Upper lobe of left lung (tissue), 6 donors: ENCODE measurements at regions not wholly inside any gene's neighbourhood (a gene's known extent, or its start where the extent isn't known, plus 50 kb on each side); places are given as distances from the start of the nearest gene placed in this dataset.

Experiments
- ATAC-seq, 2 donors: fragments of 200-7000 bp; cut with Tn5 transposase; one replicate each; pipeline ENCODE4 v1.9.1; 2022; ENCODE audit warnings: mild to moderate bottlenecking in 2 of 2, moderate library complexity in 2 of 2; ENCODE audit not compliant: low FRiP score in 2 of 2
- DNase-seq, 2 donors: peaks; one replicate each; pipeline ENCODE4 v3.0.0-alpha.2; 2019 to 2020
- H3K27ac ChIP-seq, 4 donors: fragments of 200-600 bp; sonication (generic); one replicate each; pipeline ENCODE4 v1.5.1; 2016 to 2019
- H3K27me3 ChIP-seq, 4 donors: fragments of 200-600 bp; sonication (generic); one replicate each; pipeline ENCODE4 v1.5.1; 2017 to 2019
- H3K36me3 ChIP-seq, 4 donors: fragments of 200-600 bp; sonication (generic); one replicate each; pipeline ENCODE4 v1.5.1; 2016 to 2019
- H3K4me1 ChIP-seq, 4 donors: fragments of 200-600 bp; sonication (generic); one replicate each; pipeline ENCODE4 v1.5.1; 2018 to 2019
- H3K4me3 ChIP-seq, 4 donors: fragments of 200-600 bp; sonication (generic); one replicate each; pipeline ENCODE4 v1.5.1; 2017 to 2019; ENCODE audit warnings: mild to moderate bottlenecking in 2 of 4, moderate library complexity in 1 of 4
- H3K9me3 ChIP-seq, 4 donors: fragments of 200-600 bp; sonication (generic); one replicate each; pipeline ENCODE4 v1.5.1; 2018 to 2019
- CTCF ChIP-seq, 6 experiments: fragments of 450-650 bp in 4 of 6; fragments of 200-600 bp in 2 of 6; sonication (generic) in 2 of 6; IDR thresholded peaks; one replicate each; pipeline ENCODE4 v1.5.1; 2016 to 2019; ENCODE audit warnings: antibody characterized with exemption in 6 of 6
- EP300 ChIP-seq, 4 donors: sonication (generic); formaldehyde crosslinking; IDR thresholded peaks; one replicate each; pipeline ENCODE4 v1.5.1; 2017; ENCODE audit warnings: antibody characterized with exemption in 4 of 4, control low read depth in 2 of 4
- POLR2A ChIP-seq, 4 donors: fragments of 450-650 bp; IDR thresholded peaks; one replicate each; pipeline ENCODE4 v1.5.1; 2016 to 2017; ENCODE audit warnings: antibody characterized with exemption in 4 of 4, mild to moderate bottlenecking in 2 of 4
- POLR2AphosphoS5 ChIP-seq, 2 donors: sonication (generic); formaldehyde crosslinking; IDR thresholded peaks; one replicate each; pipeline ENCODE4 v1.5.1; 2017; ENCODE audit warnings: antibody characterized with exemption in 2 of 2
- WGBS, 2 donors: methylation state at CpG; one replicate each; pipeline ENCODE4 v1.1.5; 2017 to 2018; 5-methylcytosine and 5-hydroxymethylcytosine counted together
- donor health status: DM: no; HTN: no; CAD: no; lungs with moderate emphysema.
- donor health status: DM: no; HTN: yes; CAD: no; lungs with severe emphysema.

DNA sequence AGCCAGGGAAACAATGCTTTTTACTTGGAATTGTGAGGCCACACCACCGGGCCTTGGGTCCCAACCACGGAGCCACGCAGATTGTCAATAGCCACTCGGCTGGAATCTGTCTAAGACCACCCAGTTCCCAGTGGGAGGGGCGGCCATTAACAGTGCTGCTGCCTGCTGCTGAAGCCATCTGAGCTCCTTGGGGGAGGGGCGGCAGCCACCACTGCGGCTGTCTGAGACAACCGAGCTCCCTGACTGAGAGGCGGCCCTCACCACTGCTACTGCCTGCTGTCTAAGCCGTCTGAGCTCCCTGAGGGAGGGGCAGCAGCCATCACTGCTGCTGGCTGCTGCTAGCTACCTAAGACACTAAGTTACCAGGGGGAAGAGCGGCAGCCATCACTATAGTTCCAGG lies 64.3 kb downstream of the DMRTA2 start:
- H3K4me3 ChIP-seq: no peak overlapping the region
- 74% methylated on average over 11 of the region's 11 CpGs; no CpG with 5 or more reads in 1 of the 2 donors for WGBS, 2 donors
- no peaks in the 10 kb centered on the region for H3K9me3 ChIP-seq
- ATAC-seq (no peak), DNase-seq (peak in 1 of 2 donors; percentile 40)
- no peak for TF ChIP-seq EP300 (IDR thresholded peaks at IDR 0.05)
- no peak for TF ChIP-seq CTCF (IDR thresholded peaks at IDR 0.05)
- TF ChIP-seq POLR2AphosphoS5 (IDR thresholded peaks at IDR 0.05): no peak
- no peak for TF ChIP-seq POLR2A (IDR thresholded peaks at IDR 0.05)
- no peak overlapping the region for H3K27ac ChIP-seq
- no peaks in the 10 kb centered on the region for H3K4me1 ChIP-seq
- H3K36me3 ChIP-seq: no peaks in the 10 kb centered on the region
- H3K27me3 ChIP-seq: no peaks in the 10 kb centered on the region

GRCh38 chr1:50357186-50357585 lies 66.1 kb downstream of the DMRTA2 start:
- H3K36me3 ChIP-seq: no peaks in the 10 kb centered on the region
- no peak for ATAC-seq
- no peaks in the 10 kb centered on the region for H3K27me3 ChIP-seq
- no peak overlapping the region for H3K27ac ChIP-seq
- WGBS, 2 donors: 72% methylated on average over 6 of the region's 6 CpGs; no CpG with 5 or more reads in 1 of the 2 donors
- no peaks in the 10 kb centered on the region for H3K9me3 ChIP-seq
- TF ChIP-seq CTCF (IDR thresholded peaks at IDR 0.05) (no peak), POLR2AphosphoS5 (IDR thresholded peaks at IDR 0.05) (no peak), POLR2A (IDR thresholded peaks at IDR 0.05) (no peak), EP300 (IDR thresholded peaks at IDR 0.05) (no peak)
- H3K4me3 ChIP-seq: no peak overlapping the region
- no peak for DNase-seq
- H3K4me1 ChIP-seq: no peaks in the 10 kb centered on the region

DNA sequence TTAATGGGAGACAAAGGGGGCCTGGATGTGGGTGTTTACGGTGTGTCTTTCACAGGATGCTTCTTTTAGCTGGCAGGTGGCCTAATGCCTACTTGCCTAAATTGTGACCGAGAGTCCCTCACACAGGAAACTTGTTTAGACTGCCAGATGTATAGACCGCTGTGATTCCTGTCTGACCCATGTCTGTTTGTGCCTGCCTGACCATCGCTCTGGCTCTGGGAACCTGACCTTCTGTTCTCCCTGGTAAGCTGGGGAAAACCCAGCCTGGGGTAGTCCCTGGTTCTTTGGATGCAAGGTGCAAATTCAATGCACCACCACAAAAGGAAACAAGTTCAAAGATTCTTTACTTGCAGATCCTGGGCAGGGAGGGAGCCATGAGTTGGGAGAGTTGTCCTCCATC lies 68.4 kb downstream of the DMRTA2 start:
- no peak overlapping the region for H3K27ac ChIP-seq
- no peak for ATAC-seq
- H3K9me3 ChIP-seq: no peaks in the 10 kb centered on the region
- no peaks in the 10 kb centered on the region for H3K27me3 ChIP-seq
- no peak for DNase-seq
- TF ChIP-seq EP300 (IDR thresholded peaks at IDR 0.05) (no peak), POLR2AphosphoS5 (IDR thresholded peaks at IDR 0.05) (no peak), POLR2A (IDR thresholded peaks at IDR 0.05) (no peak), CTCF (IDR thresholded peaks at IDR 0.05) (no peak)
- H3K4me1 ChIP-seq: no peaks in the 10 kb centered on the region
- WGBS, 2 donors: 60 to 87% methylated on average over 4 of the region's 4 CpGs
- no peak overlapping the region for H3K4me3 ChIP-seq
- no peaks in the 10 kb centered on the region for H3K36me3 ChIP-seq

GRCh38 chr1:50352428-50352827 lies 70.8 kb downstream of the DMRTA2 start:
- Histone ChIP-seq H3K27me3 (no peaks in the 10 kb centered on the region), H3K36me3 (no peaks in the 10 kb centered on the region), H3K9me3 (no peaks in the 10 kb centered on the region), H3K27ac (no peak overlapping the region), H3K4me3 (no peak overlapping the region), H3K4me1 (no peaks in the 10 kb centered on the region)
- WGBS, 2 donors: 75 to 81% methylated on average over 2 of the region's 2 CpGs
- ATAC-seq (no peak), DNase-seq (no peak)
- TF ChIP-seq POLR2A (IDR thresholded peaks at IDR 0.05): no peak
- TF ChIP-seq EP300 (IDR thresholded peaks at IDR 0.05): no peak
- TF ChIP-seq CTCF (IDR thresholded peaks at IDR 0.05): no peak
- TF ChIP-seq POLR2AphosphoS5 (IDR thresholded peaks at IDR 0.05): no peak

- Histone ChIP-seq H3K9me3 (no peaks in the 10 kb centered on the region), H3K27ac (no peak overlapping the region), H3K4me1 (no peaks in the 10 kb centered on the region), H3K36me3 (no peaks in the 10 kb centered on the region), H3K27me3 (no peaks in the 10 kb centered on the region), H3K4me3 (no peak overlapping the region)
- ATAC-seq (no peak), DNase-seq (no peak)
- no peak for TF ChIP-seq EP300 (IDR thresholded peaks at IDR 0.05)
- TF ChIP-seq POLR2AphosphoS5 (IDR thresholded peaks at IDR 0.05): no peak
- no peak for TF ChIP-seq CTCF (IDR thresholded peaks at IDR 0.05)
- no peak for TF ChIP-seq POLR2A (IDR thresholded peaks at IDR 0.05)
- WGBS, 2 donors: 83 to 92% methylated on average over 2 to 8 of the region's 8 CpGs
Observed at GRCh38 chr1:50350868-50351267, 72.4 kb downstream of the DMRTA2 start.
